Muscle layer of duodenum (tissue), 2 donors: ENCODE measurements at regions not wholly inside any gene's neighbourhood (a gene's known extent, or its start where the extent isn't known, plus 50 kb on each side); places are given as distances from the start of the nearest gene placed in this dataset.

ENCODE experiments used
- H3K27ac ChIP-seq: one replicate; pipeline ENCODE4 v1.7.0; 2013; ENCODE audit warnings: mild to moderate bottlenecking, low read length
- H3K27me3 ChIP-seq: one replicate; pipeline ENCODE4 v1.7.0; 2013; ENCODE audit warnings: low read depth, mild to moderate bottlenecking, control low read depth, low read length
- H3K36me3 ChIP-seq, 2 donors: one replicate each; pipeline ENCODE4 v1.7.0; 2013; ENCODE audit warnings: low read length in 2 of 2, control low read depth in 1 of 2, mild to moderate bottlenecking in 1 of 2; ENCODE audit not compliant: insufficient read depth in 2 of 2, control insufficient read depth in 1 of 2
- H3K4me1 ChIP-seq, 2 donors: one replicate each; pipeline ENCODE4 v1.7.0; 2013; ENCODE audit warnings: low read length in 2 of 2, mild to moderate bottlenecking in 2 of 2, control low read depth in 1 of 2, moderate library complexity in 1 of 2; ENCODE audit not compliant: insufficient read depth in 2 of 2, control insufficient read depth in 1 of 2
- H3K4me3 ChIP-seq, 2 donors: one replicate each; pipeline ENCODE4 v1.7.0; 2013; ENCODE audit warnings: low read length in 2 of 2, low read depth in 1 of 2, mild to moderate bottlenecking in 1 of 2
- H3K9me3 ChIP-seq, 2 donors: one replicate each; pipeline ENCODE4 v1.7.0; 2013; ENCODE audit warnings: low read length in 2 of 2, control low read depth in 1 of 2, mild to moderate bottlenecking in 1 of 2; ENCODE audit not compliant: control insufficient read depth in 1 of 2
- donor health status: healthy.

DNA sequence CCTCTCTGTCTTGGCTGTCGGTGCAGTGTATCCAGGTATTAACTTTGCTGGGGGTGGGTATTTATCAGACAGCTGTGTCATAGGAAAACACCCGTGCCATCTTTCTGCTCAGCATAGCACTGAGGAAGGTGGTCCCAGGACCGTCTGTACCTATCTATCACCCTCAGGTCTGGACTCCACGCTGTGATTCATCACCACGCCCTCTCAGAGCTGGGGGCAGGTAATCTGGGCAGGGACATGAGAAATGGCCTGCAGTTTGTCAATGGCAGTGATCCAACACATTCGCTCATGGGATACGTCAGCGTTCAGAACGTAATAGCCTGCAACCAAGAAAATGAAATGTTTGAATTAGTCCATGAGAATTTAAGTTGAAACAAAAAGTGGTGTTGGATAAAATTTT is 151.6 kb upstream of the MAP1B start:
- Histone ChIP-seq H3K27ac (no peak overlapping the region), H3K4me3 (no peak overlapping the region), H3K36me3 (no peaks in the 10 kb centered on the region), H3K27me3 (no peaks in the 10 kb centered on the region), H3K4me1 (no peaks in the 10 kb centered on the region), H3K9me3 (no peaks in the 10 kb centered on the region)

DNA sequence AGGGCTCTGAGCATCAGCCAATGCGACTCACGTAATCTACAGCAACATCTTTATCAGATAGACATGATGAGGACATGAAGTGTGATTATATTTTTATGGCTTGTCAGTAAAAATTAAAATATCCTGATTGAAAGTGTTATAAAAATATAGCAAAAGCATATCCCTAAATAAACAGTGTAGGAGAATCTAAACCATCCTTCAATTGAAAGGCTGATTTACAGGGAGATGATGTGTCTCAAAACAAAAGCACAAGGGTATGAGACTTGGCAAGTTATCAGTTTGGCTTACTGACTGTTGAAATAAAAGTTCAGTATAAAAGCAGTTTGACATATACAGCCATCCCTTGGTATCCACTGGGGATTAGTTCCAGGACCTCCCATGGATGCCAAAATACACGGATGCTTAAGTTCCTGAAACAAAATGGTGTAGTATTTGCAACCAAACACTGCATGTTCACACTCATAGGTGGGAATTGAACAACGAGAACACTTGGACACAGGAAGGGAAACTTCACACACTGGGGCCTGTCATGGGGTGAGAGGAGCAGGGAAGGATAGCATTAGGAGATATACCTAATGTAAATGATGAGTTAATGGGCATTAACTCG is 149.9 kb upstream of the MAP1B start:
- Histone ChIP-seq H3K9me3 (no peaks in the 10 kb centered on the region), H3K27me3 (no peaks in the 10 kb centered on the region), H3K4me1 (no peaks in the 10 kb centered on the region), H3K4me3 (no peak overlapping the region), H3K27ac (no peak overlapping the region), H3K36me3 (no peaks in the 10 kb centered on the region)

DNA sequence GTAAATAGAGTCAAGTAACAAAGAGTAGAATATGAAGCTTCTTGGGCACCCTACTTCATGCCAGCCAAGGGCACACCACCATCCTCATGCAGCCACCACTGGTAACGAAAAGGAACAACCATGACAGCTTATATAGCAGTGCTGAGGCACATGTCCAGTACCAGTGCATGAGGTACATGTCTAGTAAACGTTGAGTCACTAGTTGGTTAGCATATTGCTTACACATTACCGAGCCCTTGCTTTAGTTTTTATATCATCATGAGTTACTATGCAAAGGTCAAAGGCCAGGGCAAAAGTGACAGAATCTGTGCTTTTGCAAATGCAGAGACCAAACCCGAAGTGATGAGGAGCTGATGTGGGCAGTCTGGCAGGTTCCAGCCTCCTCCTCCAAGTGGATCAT is 147.1 kb upstream of the MAP1B start:
- no peaks in the 10 kb centered on the region for H3K9me3 ChIP-seq
- H3K27ac ChIP-seq = no peak overlapping the region
- no peaks in the 10 kb centered on the region for H3K36me3 ChIP-seq
- no peak overlapping the region for H3K4me3 ChIP-seq
- no peaks in the 10 kb centered on the region for H3K27me3 ChIP-seq
- no peaks in the 10 kb centered on the region for H3K4me1 ChIP-seq

DNA sequence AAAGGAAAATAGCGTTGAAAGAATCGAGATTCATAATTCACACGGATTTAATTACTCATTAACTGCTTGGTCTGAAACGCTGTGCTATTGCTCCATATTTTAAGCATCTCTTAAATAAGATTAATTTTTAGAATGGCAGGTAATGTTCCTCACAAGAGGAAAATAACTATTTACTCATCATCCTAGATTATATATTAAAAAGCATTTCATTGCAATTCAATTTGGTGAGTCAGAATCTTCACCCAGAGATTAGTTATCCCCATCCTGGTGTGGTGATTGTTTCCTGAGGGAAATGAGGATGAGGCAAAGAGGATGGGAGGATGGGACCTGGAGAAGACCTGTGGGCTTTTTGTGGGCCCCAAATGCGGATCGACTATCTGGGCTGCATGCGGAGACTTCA is 145.5 kb upstream of the MAP1B start:
- H3K9me3 ChIP-seq = no peaks in the 10 kb centered on the region
- no peak overlapping the region for H3K4me3 ChIP-seq
- no peaks in the 10 kb centered on the region for H3K4me1 ChIP-seq
- H3K27me3 ChIP-seq = no peaks in the 10 kb centered on the region
- H3K27ac ChIP-seq = no peak overlapping the region
- H3K36me3 ChIP-seq = no peaks in the 10 kb centered on the region

DNA sequence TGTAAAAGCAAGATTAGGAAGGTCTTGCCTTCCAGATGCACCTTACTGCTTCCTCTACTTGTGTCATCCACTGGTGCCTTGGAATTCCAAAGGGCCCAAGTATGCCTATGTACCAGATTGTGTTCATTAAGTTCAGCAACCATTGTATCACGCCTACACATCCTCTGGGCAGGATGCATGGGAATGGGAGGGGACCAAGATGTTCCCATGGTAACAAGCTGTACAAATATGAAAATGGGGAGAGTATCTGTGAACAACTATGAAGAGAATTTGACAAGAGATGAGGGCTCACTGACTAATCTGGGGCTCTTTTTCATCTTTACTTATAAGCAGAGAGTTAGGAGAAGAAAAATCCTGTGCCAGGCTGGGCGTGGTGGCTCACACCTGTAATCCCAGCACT is 137.8 kb upstream of the MAP1B start:
- H3K27ac ChIP-seq = no peak overlapping the region
- peaks cover 0 to 6% of the 10 kb centered on the region in 2 donors for H3K4me1 ChIP-seq
- H3K27me3 ChIP-seq = no peaks in the 10 kb centered on the region
- H3K9me3 ChIP-seq = no peaks in the 10 kb centered on the region
- no peak overlapping the region for H3K4me3 ChIP-seq
- no peaks in the 10 kb centered on the region for H3K36me3 ChIP-seq

DNA sequence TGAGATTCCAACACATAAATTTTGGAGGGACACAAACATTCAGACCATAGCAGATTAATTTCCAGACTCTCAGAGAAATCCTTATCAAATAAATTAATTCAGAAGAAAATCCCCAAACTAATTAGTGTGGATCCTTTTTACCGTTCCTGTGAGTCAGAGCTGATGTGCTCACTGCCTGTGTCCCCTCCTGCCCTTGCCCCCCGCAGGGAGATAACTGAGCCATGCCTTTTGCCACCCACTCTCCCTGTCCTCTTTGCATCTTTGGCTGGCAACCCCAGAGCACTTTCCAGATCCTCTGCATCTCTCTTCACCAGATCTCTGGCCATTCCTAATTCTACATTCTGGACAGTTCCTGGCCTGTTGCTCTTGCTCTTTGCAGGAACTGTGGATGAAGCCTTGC is 135.4 kb upstream of the MAP1B start:
- H3K36me3 ChIP-seq = no peaks in the 10 kb centered on the region
- H3K9me3 ChIP-seq = no peaks in the 10 kb centered on the region
- H3K27ac ChIP-seq = no peak overlapping the region
- no peaks in the 10 kb centered on the region for H3K27me3 ChIP-seq
- H3K4me1 ChIP-seq = peaks cover 0 to 6% of the 10 kb centered on the region in 2 donors
- H3K4me3 ChIP-seq = no peak overlapping the region

DNA sequence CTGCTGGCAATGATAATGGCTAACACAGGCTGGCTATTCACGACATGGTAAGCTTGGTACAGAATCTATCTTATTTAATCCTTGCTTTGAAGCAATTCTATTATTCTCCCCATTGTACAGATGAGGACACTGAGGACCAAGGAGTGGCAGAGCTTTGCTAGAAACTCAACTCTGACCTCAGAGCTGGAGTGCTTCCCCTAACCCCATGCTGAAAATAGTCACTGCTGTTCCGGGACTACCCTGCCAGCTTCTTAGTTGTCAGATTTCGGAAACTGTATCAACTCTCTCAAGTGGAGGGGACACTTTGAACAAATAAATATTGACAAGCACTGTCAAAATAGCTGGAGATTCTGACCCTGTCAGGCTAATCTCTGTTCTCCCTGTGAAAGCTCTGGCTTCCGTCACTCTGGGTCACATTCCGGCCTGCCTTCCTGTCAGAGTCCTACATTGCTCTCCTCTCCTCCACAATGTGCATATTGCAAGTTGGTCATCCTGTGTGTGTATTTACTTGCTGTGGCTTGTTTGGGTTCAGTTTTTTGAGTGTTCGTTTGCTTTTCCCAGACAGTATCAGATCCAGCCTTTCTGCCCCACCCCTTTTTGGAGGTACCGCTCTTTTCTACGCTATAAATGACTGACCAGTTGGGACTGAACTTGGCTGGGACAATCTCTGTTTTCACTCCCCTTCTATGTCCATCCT is 134.3 kb upstream of the MAP1B start:
- no peak overlapping the region for H3K4me3 ChIP-seq
- H3K9me3 ChIP-seq = no peaks in the 10 kb centered on the region
- H3K4me1 ChIP-seq = peaks cover 0 to 6% of the 10 kb centered on the region in 2 donors
- no peaks in the 10 kb centered on the region for H3K27me3 ChIP-seq
- H3K36me3 ChIP-seq = no peaks in the 10 kb centered on the region
- H3K27ac ChIP-seq = peak overlapping the region; percentile 39

DNA sequence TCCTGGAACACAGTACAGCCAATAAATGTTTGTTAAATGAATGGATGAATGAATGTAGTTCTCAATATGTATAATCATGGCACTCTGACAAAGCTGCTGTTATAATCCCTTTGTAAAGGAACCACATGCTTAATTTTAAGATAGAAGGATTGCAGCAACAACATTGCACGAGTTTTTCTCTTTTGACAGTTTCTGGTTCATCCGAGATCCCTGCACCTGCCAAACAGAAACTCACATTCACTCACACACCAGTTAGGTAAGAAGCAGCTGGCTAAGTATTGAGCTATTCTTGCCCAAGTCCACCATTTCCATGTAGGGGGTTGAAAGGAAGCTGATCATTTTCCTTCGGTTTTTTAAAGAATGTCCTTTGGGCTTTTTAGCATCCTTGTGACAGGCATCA is 133.7 kb upstream of the MAP1B start:
- Histone ChIP-seq H3K36me3 (no peaks in the 10 kb centered on the region), H3K9me3 (no peaks in the 10 kb centered on the region), H3K4me1 (peaks cover 0 to 6% of the 10 kb centered on the region in 2 donors), H3K27me3 (no peaks in the 10 kb centered on the region), H3K27ac (peak overlapping the region; percentile 39), H3K4me3 (no peak overlapping the region)

DNA sequence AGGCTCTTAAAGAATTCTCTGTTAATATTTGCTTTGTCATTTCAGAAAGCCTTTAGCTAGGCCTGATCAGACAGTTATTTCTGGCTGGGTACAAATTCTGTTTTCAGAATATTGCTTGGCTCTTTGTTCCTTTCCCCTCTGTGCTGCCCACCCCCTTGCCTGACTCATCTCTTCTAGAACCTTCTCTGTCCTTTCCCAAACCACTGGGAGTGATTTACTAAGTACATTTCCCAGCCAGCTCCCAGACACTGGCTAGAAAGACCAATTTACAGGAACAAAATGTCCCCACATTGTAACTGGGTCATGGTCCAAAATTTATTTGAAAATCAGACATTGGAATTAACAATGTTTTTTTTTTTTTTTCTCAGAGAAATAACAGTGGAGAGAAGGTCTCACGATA is 133.1 kb upstream of the MAP1B start:
- Histone ChIP-seq H3K4me1 (peaks cover 0 to 6% of the 10 kb centered on the region in 2 donors), H3K36me3 (no peaks in the 10 kb centered on the region), H3K9me3 (no peaks in the 10 kb centered on the region), H3K27me3 (no peaks in the 10 kb centered on the region), H3K27ac (peak overlapping the region; percentile 39), H3K4me3 (no peak overlapping the region)

DNA sequence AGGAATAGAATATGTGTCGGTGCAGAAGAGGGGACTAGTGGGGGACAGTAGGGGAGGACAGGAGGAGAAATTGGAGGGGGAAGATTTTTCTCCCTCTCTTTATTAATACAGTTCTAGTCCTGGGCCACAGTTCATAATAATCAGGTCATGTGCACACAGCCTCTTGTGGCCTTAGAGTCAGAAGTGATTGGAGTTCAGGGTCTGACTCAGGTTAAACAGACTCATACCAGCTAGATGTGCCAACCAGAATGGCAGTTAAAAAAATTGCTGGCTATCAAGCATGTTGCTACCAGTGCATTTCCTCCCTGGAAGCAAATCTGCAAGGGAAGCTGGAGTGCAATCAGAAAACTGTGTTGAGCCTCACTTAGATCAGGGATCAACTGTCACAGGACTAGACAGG is 132.7 kb upstream of the MAP1B start:
- Histone ChIP-seq H3K4me1 (peaks cover 0 to 6% of the 10 kb centered on the region in 2 donors), H3K36me3 (no peaks in the 10 kb centered on the region), H3K9me3 (no peaks in the 10 kb centered on the region), H3K27me3 (no peaks in the 10 kb centered on the region), H3K4me3 (no peak overlapping the region), H3K27ac (no peak overlapping the region)

DNA sequence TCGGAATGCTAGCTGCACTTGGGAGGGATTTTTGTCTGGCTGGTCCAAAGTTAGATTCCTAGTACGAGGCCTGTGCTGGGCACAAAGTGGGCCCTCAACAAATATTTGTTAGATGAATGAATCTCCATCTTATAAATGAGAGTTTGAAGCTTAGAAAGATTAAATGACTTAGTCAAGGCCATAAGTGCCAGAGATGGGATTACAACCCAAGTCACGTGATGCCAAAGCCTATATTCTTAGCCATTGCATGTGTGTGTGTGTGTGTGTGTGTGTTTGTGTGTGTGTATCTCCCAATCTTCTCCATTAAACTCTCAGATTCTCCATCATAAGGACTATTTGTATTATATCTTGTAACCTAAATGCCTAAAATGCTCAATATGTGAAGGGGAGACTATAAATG is 130.8 kb upstream of the MAP1B start:
- no peaks in the 10 kb centered on the region for H3K9me3 ChIP-seq
- no peak overlapping the region for H3K4me3 ChIP-seq
- no peak overlapping the region for H3K27ac ChIP-seq
- H3K27me3 ChIP-seq = no peaks in the 10 kb centered on the region
- no peaks in the 10 kb centered on the region for H3K36me3 ChIP-seq
- H3K4me1 ChIP-seq = peaks cover 0 to 6% of the 10 kb centered on the region in 2 donors

DNA sequence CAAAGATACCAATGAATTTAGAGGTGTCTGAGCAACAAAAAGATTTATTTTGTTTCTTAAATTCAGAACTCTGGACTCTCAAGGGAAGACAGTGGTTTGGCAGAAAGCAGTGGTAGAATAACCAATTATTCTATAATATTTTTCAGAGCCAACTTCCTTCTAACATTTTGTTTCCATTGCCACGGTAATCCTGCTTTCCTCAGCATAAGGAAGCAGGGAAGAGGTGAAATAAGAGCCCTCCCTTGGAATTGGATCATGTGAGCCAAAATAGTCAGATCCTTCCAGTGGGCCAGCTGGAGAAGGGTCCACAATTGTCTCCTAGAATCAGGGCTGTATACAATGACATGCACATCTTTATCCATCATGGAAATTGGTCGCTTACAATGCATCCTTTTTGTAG is 130.0 kb upstream of the MAP1B start:
- H3K27ac ChIP-seq = no peak overlapping the region
- H3K36me3 ChIP-seq = no peaks in the 10 kb centered on the region
- H3K4me1 ChIP-seq = peaks cover 0 to 6% of the 10 kb centered on the region in 2 donors
- no peak overlapping the region for H3K4me3 ChIP-seq
- peaks cover 4 to 6% of the 10 kb centered on the region in 2 donors for H3K9me3 ChIP-seq
- no peaks in the 10 kb centered on the region for H3K27me3 ChIP-seq
